Brain microvascular endothelial cell (primary cell): ENCODE measurements at regions not wholly inside any gene's neighbourhood (a gene's known extent, or its start where the extent isn't known, plus 50 kb on each side); places are given as distances from the start of the nearest gene placed in this dataset.
"Not testable (repeated sequence)": the region's sequence is repeated elsewhere in the genome, so short reads cannot be mapped to it uniquely, and the experiment has no call there.

ENCODE experiments used
- DNase-seq: peaks from one replicate; pipeline ENCODE4 v3.0.0-alpha.2; 2020
- H3K27ac ChIP-seq: fragments of 250-450 bp; sonication (Bioruptor Pico); 2 replicates; pipeline ENCODE4 v1.5.1; 2020; ENCODE audit warnings: mild to moderate bottlenecking, moderate library complexity
- H3K27me3 ChIP-seq: fragments of 250-450 bp; sonication (Bioruptor Pico); replicated peaks from 2 replicates; pipeline ENCODE4 v1.5.1; 2020; ENCODE audit warnings: mild to moderate bottlenecking
- H3K36me3 ChIP-seq: fragments of 250-450 bp; sonication (Bioruptor Pico); replicated peaks from 2 replicates; pipeline ENCODE4 v1.5.1; 2020; ENCODE audit warnings: mild to moderate bottlenecking
- H3K4me3 ChIP-seq: 2 replicates; pipeline ENCODE4 v1.5.1; 2011; ENCODE audit warnings: low read depth, mild to moderate bottlenecking, control low read depth, low read length, moderate library complexity
- in situ Hi-C: cut with HindIII; loops from 2 replicates; pipeline ENCODE4 v1.10.0; 2017; ENCODE audit warnings: low sequenced_read_pairs, low pct_ligation_motif_present
- TF ChIP-seq, protein P1 (sequence below): IDR thresholded peaks from 2 replicates; pipeline ENCODE4 v1.5.1; 2011; ENCODE audit warnings: low read depth, mild to moderate bottlenecking, moderate library complexity, low read length, control low read depth, inconsistent platforms; ENCODE audit errors: missing control alignments

DNA sequence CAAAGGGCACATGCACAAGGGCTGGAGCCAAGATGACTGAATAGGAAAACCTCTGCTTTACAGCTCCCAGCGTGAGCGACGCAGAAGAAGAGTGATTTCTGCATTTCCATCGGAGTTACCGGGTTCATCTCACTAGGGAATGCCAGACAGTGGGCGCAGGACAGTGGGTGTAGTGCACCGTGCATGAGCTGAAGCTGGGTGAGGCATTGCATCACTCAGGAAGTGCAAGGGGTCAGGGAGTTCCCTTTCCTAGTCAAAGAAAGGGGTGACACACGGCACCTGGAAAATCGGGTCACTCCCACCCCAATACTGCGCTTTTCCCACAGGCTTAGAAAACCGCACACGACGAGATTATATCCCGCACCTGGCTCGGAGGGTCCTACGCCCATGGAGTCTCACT is 64.5 kb upstream of the HTR1E start:
- in situ Hi-C loops, H3K36me3 ChIP-seq, H3K27ac ChIP-seq, DNase-seq, H3K27me3 ChIP-seq, H3K4me3 ChIP-seq: not testable (repeated sequence)

DNA sequence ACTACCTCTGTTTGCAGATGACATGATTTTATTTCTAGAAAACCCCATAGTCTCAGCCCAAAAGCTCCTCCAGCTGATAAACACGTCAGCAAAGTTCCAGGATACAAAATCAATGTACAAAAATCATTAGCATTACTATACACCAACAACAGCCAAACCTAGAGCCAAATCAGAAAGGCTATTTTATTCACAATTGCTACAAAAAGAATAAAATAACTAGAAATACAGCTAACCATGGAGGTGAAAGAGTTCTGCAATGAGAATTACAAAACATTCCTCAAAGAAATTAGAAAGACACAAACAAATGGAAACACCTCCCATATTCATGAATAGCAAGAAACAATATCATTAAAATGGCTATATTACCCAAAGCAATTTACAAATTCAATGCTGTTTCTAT is 65.6 kb upstream of the HTR1E start:
- H3K27me3 ChIP-seq: no peaks in the 10 kb centered on the region
- H3K36me3 ChIP-seq: no peaks in the 10 kb centered on the region
- H3K4me3 ChIP-seq: no peak overlapping the region
- DNase-seq: no peak
- TF ChIP-seq, protein P1, sequence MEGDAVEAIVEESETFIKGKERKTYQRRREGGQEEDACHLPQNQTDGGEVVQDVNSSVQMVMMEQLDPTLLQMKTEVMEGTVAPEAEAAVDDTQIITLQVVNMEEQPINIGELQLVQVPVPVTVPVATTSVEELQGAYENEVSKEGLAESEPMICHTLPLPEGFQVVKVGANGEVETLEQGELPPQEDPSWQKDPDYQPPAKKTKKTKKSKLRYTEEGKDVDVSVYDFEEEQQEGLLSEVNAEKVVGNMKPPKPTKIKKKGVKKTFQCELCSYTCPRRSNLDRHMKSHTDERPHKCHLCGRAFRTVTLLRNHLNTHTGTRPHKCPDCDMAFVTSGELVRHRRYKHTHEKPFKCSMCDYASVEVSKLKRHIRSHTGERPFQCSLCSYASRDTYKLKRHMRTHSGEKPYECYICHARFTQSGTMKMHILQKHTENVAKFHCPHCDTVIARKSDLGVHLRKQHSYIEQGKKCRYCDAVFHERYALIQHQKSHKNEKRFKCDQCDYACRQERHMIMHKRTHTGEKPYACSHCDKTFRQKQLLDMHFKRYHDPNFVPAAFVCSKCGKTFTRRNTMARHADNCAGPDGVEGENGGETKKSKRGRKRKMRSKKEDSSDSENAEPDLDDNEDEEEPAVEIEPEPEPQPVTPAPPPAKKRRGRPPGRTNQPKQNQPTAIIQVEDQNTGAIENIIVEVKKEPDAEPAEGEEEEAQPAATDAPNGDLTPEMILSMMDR: no peak
- in situ Hi-C loops: no loop called here
- no peak overlapping the region for H3K27ac ChIP-seq

DNA sequence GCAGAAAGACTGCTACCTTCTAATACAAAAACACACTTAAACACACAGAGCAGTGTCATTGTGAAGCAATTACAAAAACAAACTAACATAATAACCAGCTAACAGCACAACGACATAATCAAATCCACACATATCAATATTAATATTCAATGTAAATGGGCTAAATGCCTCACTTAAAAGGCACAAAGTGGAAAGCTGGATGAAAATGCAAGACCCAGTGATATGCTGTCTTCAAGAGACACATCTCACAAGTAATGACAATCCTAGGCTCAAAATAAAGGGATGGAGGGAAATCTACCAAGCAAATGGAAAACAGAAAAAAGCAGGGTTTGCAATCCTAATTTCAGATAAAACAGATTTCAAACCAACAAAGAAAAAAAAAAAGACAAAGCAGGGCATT is 67.8 kb upstream of the HTR1E start:
- DNase-seq: no peak
- in situ Hi-C loops: no loop called here
- no peak overlapping the region for H3K4me3 ChIP-seq

GRCh38 chr6:86859513-86859912 is 77.8 kb upstream of the HTR1E start:
- in situ Hi-C loops: no loop called here
- TF ChIP-seq, protein P1: no peak
- Histone ChIP-seq H3K36me3 (no peaks in the 10 kb centered on the region), H3K4me3 (no peak overlapping the region), H3K27ac (no peak overlapping the region), H3K27me3 (no peaks in the 10 kb centered on the region)
- DNase-seq: no peak

More for the DNA sequence above, 67.8 kb upstream of the HTR1E start:
- Histone ChIP-seq H3K27me3 (no peaks in the 10 kb centered on the region), H3K36me3 (no peaks in the 10 kb centered on the region), H3K27ac (no peak overlapping the region)
- TF ChIP-seq, protein P1: no peak

DNA sequence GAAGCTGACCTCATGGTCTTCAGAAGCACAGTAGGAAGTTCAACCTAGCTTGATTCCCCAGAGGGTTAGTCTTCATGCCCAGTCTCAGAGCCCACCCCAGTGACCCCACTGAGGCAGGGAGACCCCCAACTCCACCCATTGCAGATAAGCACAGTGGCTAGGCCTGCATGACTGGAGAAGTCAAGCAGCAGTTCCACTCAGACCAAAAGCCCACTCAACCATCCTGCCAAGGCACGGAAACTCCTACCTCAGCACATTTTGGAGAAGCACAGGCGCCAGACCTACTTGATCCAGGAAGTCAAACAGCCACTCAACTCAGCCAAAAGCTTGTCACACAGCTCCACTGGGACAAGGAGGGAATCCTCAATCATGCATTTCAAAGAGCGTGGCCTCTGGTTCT is 78.4 kb upstream of the HTR1E start:
- TF ChIP-seq, protein P1: no peak
- H3K4me3 ChIP-seq: no peak overlapping the region
- DNase-seq: no peak
- H3K27me3 ChIP-seq: no peaks in the 10 kb centered on the region
- in situ Hi-C loops: no loop called here
- no peaks in the 10 kb centered on the region for H3K36me3 ChIP-seq
- H3K27ac ChIP-seq: no peak overlapping the region

DNA sequence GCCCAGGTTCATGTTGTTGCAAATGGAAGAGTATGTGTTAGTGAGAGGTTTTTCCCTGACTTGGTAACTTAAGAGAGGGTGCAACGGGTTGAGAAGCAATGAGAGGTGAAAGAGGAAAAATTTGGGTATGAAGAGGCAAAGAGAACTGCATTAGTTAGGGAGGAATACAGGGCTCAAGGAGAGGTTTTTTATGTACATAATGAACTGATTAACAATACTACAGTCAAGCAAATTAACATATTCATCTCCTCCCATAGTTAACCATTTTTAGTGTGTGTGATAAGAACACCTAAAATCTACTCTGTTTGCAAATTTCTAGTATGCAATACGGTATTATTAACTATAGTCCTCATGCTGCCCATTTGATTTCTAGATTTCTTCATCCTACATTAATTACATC is 79.5 kb upstream of the HTR1E start:
- in situ Hi-C loops: no loop called here
- Histone ChIP-seq H3K4me3 (no peak overlapping the region), H3K36me3 (no peaks in the 10 kb centered on the region), H3K27me3 (no peaks in the 10 kb centered on the region), H3K27ac (no peak overlapping the region)
- TF ChIP-seq, protein P1: no peak
- DNase-seq: no peak
